ENCODE measurements at regions not wholly inside any gene's neighbourhood (a gene's known extent, or its start where the extent isn't known, plus 50 kb on each side); places are given as distances from the start of the nearest gene placed in this dataset.

GRCh38 chr1:65044411-65044810 is 78.1 kb upstream of the JAK1 start:
- TF ChIP-seq EZH2 (IDR thresholded peaks at IDR 0.05; ENCODE audit: insufficient read depth, poor library complexity, severe bottlenecking) (no peak), EZH2phosphoT487 (IDR thresholded peaks at IDR 0.05; ENCODE audit: insufficient read depth, low read depth) (no peak)

Measured in GM23248 (cell line).